Ectodermal cell (in vitro differentiated cells): ENCODE measurements at regions not wholly inside any gene's neighbourhood (a gene's known extent, or its start where the extent isn't known, plus 50 kb on each side); places are given as distances from the start of the nearest gene placed in this dataset.

ENCODE experiments used
- H3K27ac ChIP-seq: 2 replicates; pipeline ENCODE4 v1.7.0; 2013; ENCODE audit warnings: mild to moderate bottlenecking, low read depth, low read length; ENCODE audit not compliant: insufficient read depth, poor library complexity, severe bottlenecking
- H3K27me3 ChIP-seq: 2 replicates; pipeline ENCODE4 v1.7.0; 2013; ENCODE audit warnings: mild to moderate bottlenecking, low read length; ENCODE audit not compliant: insufficient read depth, control insufficient read depth, poor library complexity, severe bottlenecking
- H3K36me3 ChIP-seq: one replicate; pipeline ENCODE4 v1.7.0; 2013; ENCODE audit warnings: low read length; ENCODE audit not compliant: control insufficient read depth, insufficient read depth
- H3K4me1 ChIP-seq: one replicate; pipeline ENCODE4 v1.7.0; 2013; ENCODE audit warnings: low read length; ENCODE audit not compliant: control insufficient read depth, insufficient read depth
- H3K4me3 ChIP-seq: 2 replicates; pipeline ENCODE4 v1.7.0; 2013; ENCODE audit warnings: low read depth, low read length, control low read depth; ENCODE audit not compliant: insufficient read depth
- H3K9me3 ChIP-seq: 2 replicates; pipeline ENCODE4 v1.7.0; 2013; ENCODE audit warnings: mild to moderate bottlenecking, low read length, moderate library complexity; ENCODE audit not compliant: control insufficient read depth
- WGBS, 2 experiments: methylation state at CpG; one replicate each; pipeline ENCODE4 v1.1.7; 2013; ENCODE audit warnings: missing lambda C conversion rate in 2 of 2; 5-methylcytosine and 5-hydroxymethylcytosine counted together

DNA sequence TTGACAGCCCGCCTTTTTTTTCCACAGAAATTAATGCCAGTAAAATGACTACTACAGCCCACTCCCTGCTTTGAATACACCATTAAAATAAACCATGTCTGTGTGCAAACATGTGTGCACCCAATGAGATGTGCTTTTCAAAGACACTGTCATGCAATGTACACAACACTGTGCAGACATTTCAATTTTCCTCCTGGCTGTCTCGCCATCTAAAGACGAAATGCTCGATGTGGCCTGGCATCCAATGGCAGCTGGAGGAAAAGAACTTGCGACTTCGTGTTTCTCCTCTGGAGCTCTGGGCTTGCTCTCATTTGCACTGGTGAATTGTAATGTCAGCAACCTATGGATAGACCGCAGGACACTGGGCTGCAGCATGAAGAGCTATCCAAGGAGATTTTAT is 147.0 kb upstream of the NAV2 start:
- no peak overlapping the region for H3K27ac ChIP-seq
- 94 to 98% methylated on average over 6 to 7 of the region's 7 CpGs for WGBS, 2 experiments

DNA sequence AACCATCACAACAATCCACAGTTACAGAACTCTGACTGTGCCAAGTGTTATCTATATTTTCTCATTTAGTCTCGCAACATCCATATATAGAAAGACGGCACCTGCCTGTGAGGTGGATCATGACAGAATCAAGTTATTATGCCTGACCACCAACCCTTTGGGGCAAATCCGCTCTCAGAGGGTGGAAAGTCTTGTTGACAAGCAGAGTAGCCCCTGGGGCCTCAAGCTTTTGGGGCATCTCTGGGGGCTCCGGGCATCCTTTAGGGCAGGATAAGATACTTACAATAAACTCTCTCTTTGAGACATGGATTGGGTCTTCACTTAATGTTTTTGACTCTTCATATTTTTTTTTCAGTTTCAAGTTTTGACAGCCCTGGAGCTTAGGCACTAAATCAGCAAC is 150.5 kb upstream of the NAV2 start:
- no peaks in the 10 kb centered on the region for H3K27me3 ChIP-seq
- 96% methylated on average over 4 of the region's 4 CpGs for WGBS, 2 experiments
- no peaks in the 10 kb centered on the region for H3K9me3 ChIP-seq
- H3K36me3 ChIP-seq, result no peaks in the 10 kb centered on the region
- H3K4me3 ChIP-seq, result no peak overlapping the region
- H3K4me1 ChIP-seq, result no peaks in the 10 kb centered on the region
- no peak overlapping the region for H3K27ac ChIP-seq

More for the DNA sequence above, 147.0 kb upstream of the NAV2 start:
- no peak overlapping the region for H3K4me3 ChIP-seq
- no peaks in the 10 kb centered on the region for H3K4me1 ChIP-seq
- no peaks in the 10 kb centered on the region for H3K9me3 ChIP-seq
- no peaks in the 10 kb centered on the region for H3K27me3 ChIP-seq
- H3K36me3 ChIP-seq, result no peaks in the 10 kb centered on the region

DNA sequence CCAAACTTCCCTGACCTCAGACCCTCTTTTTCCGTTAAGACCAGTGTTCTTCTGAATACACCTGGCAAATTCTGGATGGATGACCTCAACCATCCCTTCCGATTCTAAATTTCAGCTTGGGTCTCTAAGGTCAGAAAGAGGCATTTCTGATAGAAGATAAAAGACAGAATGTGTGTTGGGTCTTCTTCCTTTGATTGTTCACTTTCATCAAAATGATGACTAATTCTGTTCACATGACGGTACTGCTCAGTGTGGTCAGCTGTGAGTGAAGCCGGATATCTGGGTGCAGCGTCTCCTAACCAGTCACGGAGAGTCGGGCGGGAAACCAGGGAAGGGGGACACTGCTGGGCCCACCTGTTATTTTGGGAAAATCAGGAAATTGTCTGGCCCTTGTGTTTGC is 151.6 kb upstream of the NAV2 start:
- no peaks in the 10 kb centered on the region for H3K9me3 ChIP-seq
- 90 to 95% methylated on average over 8 of the region's 8 CpGs for WGBS, 2 experiments
- H3K36me3 ChIP-seq, result no peaks in the 10 kb centered on the region
- no peak overlapping the region for H3K4me3 ChIP-seq
- no peaks in the 10 kb centered on the region for H3K27me3 ChIP-seq
- H3K4me1 ChIP-seq, result peaks cover 4% of the 10 kb centered on the region
- H3K27ac ChIP-seq, result no peak overlapping the region

DNA sequence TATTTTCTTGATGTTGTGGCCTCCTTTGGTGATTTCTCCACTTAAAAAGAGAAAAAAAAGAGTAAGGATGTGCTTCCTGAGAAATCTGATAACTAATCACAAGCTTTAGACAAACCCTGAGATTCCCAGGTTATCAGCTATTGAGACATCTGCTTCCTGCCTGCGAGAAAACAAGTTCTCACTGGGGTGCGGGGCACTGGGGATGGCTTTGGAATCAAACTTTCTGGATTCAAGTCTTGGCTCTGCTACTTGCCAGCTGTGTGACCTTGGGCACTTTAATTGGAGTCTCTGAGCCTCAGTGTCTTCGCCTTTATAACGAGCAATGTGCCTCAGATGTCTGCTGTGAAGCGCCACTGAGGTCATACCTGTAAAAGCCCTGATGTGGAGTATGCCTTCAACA is 152.5 kb upstream of the NAV2 start:
- Histone ChIP-seq H3K36me3 (no peaks in the 10 kb centered on the region), H3K27ac (no peak overlapping the region), H3K27me3 (no peaks in the 10 kb centered on the region), H3K9me3 (no peaks in the 10 kb centered on the region), H3K4me1 (peaks cover 4% of the 10 kb centered on the region), H3K4me3 (no peak overlapping the region)
- WGBS, 2 experiments, result 91 to 96% methylated on average over 5 of the region's 5 CpGs

DNA sequence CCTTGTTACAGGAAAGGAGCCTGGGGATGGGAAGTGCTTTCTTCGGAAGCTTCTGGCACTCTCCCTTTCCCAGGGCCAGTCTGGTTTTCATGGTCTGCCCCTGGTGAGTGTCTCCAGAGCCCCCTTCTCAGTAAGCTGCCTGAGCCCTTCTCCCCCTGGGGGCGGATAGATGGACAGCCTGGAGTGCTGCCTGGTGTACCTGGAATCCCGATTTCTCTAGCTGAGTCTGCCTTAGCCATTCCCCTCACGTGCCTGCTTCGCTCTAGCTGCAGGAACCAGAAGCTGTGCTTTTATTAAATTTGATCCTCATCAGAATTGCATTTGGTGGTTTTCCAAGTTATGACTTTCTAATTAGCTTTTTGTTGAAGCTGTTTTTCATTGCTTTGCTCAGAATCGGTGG is 152.9 kb upstream of the NAV2 start:
- no peaks in the 10 kb centered on the region for H3K36me3 ChIP-seq
- peaks cover 4% of the 10 kb centered on the region for H3K4me1 ChIP-seq
- H3K27ac ChIP-seq, result no peak overlapping the region
- no peaks in the 10 kb centered on the region for H3K9me3 ChIP-seq
- 73 to 81% methylated on average over 6 of the region's 6 CpGs for WGBS, 2 experiments
- H3K4me3 ChIP-seq, result no peak overlapping the region
- H3K27me3 ChIP-seq, result no peaks in the 10 kb centered on the region

DNA sequence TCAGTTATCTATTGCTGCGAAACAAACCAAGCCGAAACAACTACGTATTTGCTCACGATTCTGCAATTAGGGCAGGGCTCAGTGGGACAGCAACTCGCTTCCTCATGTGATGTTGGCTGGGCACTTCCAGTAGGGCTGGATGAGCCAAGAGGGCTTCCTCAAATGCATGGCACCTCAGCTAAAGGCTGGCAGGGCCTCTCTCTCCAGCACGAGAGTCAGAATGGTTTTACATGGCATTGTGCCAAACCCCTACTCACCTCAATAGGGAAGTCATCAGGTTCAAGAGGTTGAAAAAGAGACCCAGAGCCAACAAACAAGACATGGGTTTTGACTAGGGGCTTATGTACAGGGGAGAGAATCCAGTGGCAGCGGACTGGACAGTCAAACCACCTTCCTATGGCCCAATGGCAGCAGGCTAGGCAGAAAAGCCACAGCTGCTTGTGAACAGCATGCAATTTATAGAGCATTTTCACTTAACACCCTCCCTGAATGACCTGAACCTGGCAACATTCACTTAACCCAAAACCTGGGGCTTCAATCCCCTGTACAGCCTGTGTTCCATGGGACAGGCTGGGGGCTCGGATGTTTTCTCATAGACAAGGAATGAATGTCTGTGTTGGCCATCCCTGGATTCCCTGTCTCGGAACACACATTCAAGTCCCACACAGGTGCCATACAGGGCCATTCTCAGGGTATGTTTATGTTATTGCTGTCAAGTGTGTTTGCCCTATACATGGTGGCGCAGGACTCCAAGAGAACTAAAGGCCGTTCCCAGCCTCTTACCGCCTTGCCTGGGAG is 154.2 kb upstream of the NAV2 start:
- H3K4me1 ChIP-seq, result peaks cover 10% of the 10 kb centered on the region
- H3K9me3 ChIP-seq, result no peaks in the 10 kb centered on the region
- no peaks in the 10 kb centered on the region for H3K36me3 ChIP-seq
- no peak overlapping the region for H3K4me3 ChIP-seq
- H3K27ac ChIP-seq, result no peak overlapping the region
- no peaks in the 10 kb centered on the region for H3K27me3 ChIP-seq
- 94 to 96% methylated on average over 12 of the region's 12 CpGs for whole genome bisulfite sequencing, 2 experiments

DNA sequence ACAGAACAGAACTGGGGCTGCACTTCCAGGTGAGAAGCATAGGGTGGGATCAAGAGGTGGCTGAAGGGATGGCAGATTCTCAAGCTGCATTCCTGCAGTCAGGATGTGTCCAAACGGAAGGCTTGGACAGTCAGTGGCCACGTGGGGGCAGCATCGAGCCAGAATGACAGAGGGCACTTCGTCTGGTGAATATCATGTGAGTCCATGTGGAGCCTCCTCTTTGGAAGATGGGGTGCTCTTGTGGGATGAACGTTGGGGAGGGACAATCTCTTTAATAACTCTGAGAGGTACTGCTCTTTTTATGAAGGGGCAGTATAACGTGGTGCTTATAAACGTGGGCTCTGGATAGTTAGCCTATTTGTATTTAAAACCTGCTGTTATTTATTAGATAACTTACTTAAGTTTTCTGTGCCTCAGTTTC is 154.9 kb upstream of the NAV2 start:
- Histone ChIP-seq H3K27me3 (no peaks in the 10 kb centered on the region), H3K4me3 (no peak overlapping the region), H3K4me1 (peaks cover 17% of the 10 kb centered on the region), H3K9me3 (no peaks in the 10 kb centered on the region), H3K27ac (no peak overlapping the region), H3K36me3 (no peaks in the 10 kb centered on the region)
- WGBS, 2 experiments, result 8 to 11% methylated on average over 6 to 7 of the region's 7 CpGs

DNA sequence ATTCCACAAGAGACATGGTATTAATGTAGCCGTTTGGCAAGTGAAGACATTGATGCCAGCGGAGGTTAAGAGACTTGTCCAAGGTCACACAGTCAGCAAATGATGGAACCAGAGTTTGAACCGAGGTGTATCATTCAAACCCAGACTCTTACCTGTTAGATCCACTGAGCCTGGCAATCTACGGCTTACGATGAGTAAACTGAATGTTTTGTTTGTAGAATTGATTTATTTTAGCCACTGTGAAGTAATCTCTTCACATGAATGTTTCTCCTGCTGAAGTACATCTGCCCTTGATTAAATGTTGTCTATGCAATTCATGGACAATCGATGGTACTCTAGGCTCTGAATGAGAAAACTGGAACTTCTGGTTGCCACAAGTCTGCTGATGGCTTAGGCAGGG is 155.5 kb upstream of the NAV2 start:
- 93% methylated on average over 6 of the region's 6 CpGs for WGBS, 2 experiments
- no peaks in the 10 kb centered on the region for H3K9me3 ChIP-seq
- H3K27ac ChIP-seq, result no peak overlapping the region
- no peaks in the 10 kb centered on the region for H3K36me3 ChIP-seq
- no peaks in the 10 kb centered on the region for H3K27me3 ChIP-seq
- no peak overlapping the region for H3K4me3 ChIP-seq
- H3K4me1 ChIP-seq, result peaks cover 20% of the 10 kb centered on the region

DNA sequence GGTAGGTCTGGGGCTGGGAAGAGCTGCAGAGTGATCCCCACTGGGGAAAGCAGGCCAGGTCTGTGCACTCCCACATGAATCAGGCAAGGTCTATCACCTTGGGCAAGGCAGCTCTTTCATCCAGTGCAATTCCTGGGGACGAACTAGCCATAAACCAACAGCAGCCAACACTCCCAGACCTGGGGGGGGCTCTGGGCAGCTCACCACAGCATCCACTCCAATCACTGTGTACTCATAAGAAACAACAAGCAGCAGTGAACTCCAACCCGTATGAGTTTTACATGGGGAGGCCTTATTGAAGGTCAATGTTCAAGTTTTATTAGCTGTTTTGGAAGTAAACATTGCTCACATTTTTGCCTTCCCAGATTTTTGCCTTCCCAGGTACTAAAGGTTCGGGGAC is 157.4 kb upstream of the NAV2 start:
- Histone ChIP-seq H3K36me3 (no peaks in the 10 kb centered on the region), H3K4me3 (no peak overlapping the region), H3K9me3 (no peaks in the 10 kb centered on the region), H3K27me3 (no peaks in the 10 kb centered on the region), H3K4me1 (peaks cover 31% of the 10 kb centered on the region), H3K27ac (no peak overlapping the region)
- 82% methylated on average over 3 of the region's 3 CpGs for WGBS, 2 experiments

DNA sequence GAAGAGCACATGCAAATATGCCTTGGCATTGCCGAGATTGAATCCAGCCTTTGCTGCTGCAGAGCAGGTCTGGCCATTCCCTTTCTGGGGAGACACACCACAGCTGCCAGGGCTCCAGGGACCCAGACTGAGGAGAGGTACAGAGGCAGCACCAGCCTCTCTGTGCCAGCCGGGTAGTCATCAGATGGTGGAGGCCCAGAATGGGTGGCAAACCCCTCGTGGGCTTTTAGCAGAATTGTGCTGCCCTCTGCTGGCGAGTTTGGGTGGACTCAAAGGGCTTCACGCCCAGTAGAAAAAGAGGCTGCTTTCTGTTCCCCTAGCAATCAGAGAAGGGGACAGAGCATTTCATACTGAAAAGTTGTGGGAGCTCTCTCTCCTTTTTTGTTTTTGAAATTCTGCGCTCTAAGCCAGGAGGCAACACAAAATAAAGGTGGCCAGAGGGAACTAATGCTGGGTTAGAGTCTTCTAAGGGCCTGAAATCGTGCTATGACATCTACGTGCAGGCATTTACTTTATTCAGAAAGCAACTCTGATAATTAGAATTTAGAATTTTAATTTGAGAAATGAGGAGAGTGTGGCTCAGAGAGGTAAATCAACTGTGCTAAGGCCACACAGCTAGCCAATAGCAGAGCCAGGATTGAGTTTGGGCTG is 158.8 kb upstream of the NAV2 start:
- H3K9me3 ChIP-seq, result no peaks in the 10 kb centered on the region
- H3K27me3 ChIP-seq, result no peaks in the 10 kb centered on the region
- H3K36me3 ChIP-seq, result no peaks in the 10 kb centered on the region
- peaks cover 35% of the 10 kb centered on the region for H3K4me1 ChIP-seq
- 47% methylated on average over 8 of the region's 8 CpGs for WGBS, 2 experiments
- H3K27ac ChIP-seq, result no peak overlapping the region
- no peak overlapping the region for H3K4me3 ChIP-seq
